Naive thymus-derived CD8-positive, alpha-beta T cell (primary cell): ENCODE measurements at regions not wholly inside any gene's neighbourhood (a gene's known extent, or its start where the extent isn't known, plus 50 kb on each side); places are given as distances from the start of the nearest gene placed in this dataset.

ENCODE experiments used
- ATAC-seq, 2 donors: fragments of 150-1000 bp; cut with Tn5 transposase in 1 of 2; sonication (Bioruptor Pico), chemical (Tn5 transposase) in 1 of 2; 1 replicate in 1 of 2; 2 replicates in 1 of 2; pipeline ENCODE4 v1.10.0; 2021; ENCODE audit warnings: mild to moderate bottlenecking in 2 of 2, moderate library complexity in 2 of 2
- POLR2A ChIA-PET: fragments of 350-600 bp; sonication (Branson Sonifier 250); formaldehyde crosslinking; loops from one replicate; lab custom pipeline; 2021; ENCODE audit warnings: antibody characterized with exemption; lab: Charles Lee
- DNase-seq, 10 donors: peaks; one replicate each; pipeline versions ENCODE4 v3.0.0 to v3.0.0-alpha.2; 2020 to 2022
- H3K27ac Mint-ChIP-seq, 10 donors: one replicate each; pipeline ENCODE4 v1.8.0; 2020 to 2022; ENCODE audit warnings: mild to moderate bottlenecking in 10 of 10, mixed read lengths in 10 of 10, moderate library complexity in 4 of 10, inconsistent platforms in 1 of 10
- H3K27me3 Mint-ChIP-seq, 5 donors: one replicate each; pipeline ENCODE4 v1.8.0; 2021 to 2022; ENCODE audit warnings: mixed read lengths in 5 of 5
- H3K36me3 Mint-ChIP-seq, 3 donors: one replicate each; pipeline ENCODE4 v1.8.0; 2020 to 2022; ENCODE audit warnings: mixed read lengths in 3 of 3, mild to moderate bottlenecking in 2 of 3, inconsistent platforms in 1 of 3
- H3K4me1 Mint-ChIP-seq, 4 donors: one replicate each; pipeline ENCODE4 v1.8.0; 2021 to 2022; ENCODE audit warnings: mixed read lengths in 4 of 4
- H3K4me3 Mint-ChIP-seq, 10 donors: one replicate each; pipeline ENCODE4 v1.8.0; 2020 to 2022; ENCODE audit warnings: mild to moderate bottlenecking in 10 of 10, mixed read lengths in 10 of 10, moderate library complexity in 6 of 10, inconsistent platforms in 1 of 10
- H3K9me3 Mint-ChIP-seq, 9 donors: one replicate each; pipeline ENCODE4 v1.8.0; 2020 to 2022; ENCODE audit warnings: mixed read lengths in 9 of 9, mild to moderate bottlenecking in 3 of 9, inconsistent platforms in 1 of 9, moderate library complexity in 1 of 9

- no peak for DNase-seq
Observed at GRCh38 chr17:77001487-77001886, 133.3 kb downstream of the MGAT5B start.

GRCh38 chr17:77002103-77003045 is 134.2 kb downstream of the MGAT5B start:
- no peaks in the 10 kb centered on the region for H3K36me3 Mint-ChIP-seq
- POLR2A ChIA-PET = no interaction called here
- H3K9me3 Mint-ChIP-seq = no peaks in the 10 kb centered on the region
- H3K4me1 Mint-ChIP-seq = peaks cover 11 to 26% (median 23%) of the 10 kb centered on the region in 4 donors
- H3K27me3 Mint-ChIP-seq = no peaks in the 10 kb centered on the region
- no peak overlapping the region for H3K4me3 Mint-ChIP-seq
- peak overlapping the region in 6 of 10 donors; percentile 23 to 78 (median 60) for H3K27ac Mint-ChIP-seq
- ATAC-seq (no peak), DNase-seq (no peak)

More at GRCh38 chr17:77001487-77001886, 133.3 kb downstream of the MGAT5B start:
- Mint-ChIP-seq H3K27ac (peak overlapping the region in 7 of 10 donors; percentile 64 to 77 (median 66)), H3K27me3 (no peaks in the 10 kb centered on the region), H3K4me1 (peaks cover 15 to 35% (median 30%) of the 10 kb centered on the region in 4 donors), H3K9me3 (no peaks in the 10 kb centered on the region), H3K4me3 (no peak overlapping the region), H3K36me3 (no peaks in the 10 kb centered on the region)
- POLR2A ChIA-PET = no interaction called here
- no peak for ATAC-seq

- POLR2A ChIA-PET = no interaction called here
- H3K9me3 Mint-ChIP-seq = peaks cover 0 to 2% (median 0%) of the 10 kb centered on the region in 9 donors
- H3K27me3 Mint-ChIP-seq = peaks cover 0 to 3% (median 0%) of the 10 kb centered on the region in 5 donors
- H3K36me3 Mint-ChIP-seq = no peaks in the 10 kb centered on the region
- ATAC-seq = no peak
- H3K4me3 Mint-ChIP-seq = no peak overlapping the region
- H3K4me1 Mint-ChIP-seq = peaks cover 5 to 13% (median 10%) of the 10 kb centered on the region in 4 donors
- no peak for DNase-seq
- H3K27ac Mint-ChIP-seq = no peak overlapping the region
Observed at GRCh38 chr17:77003699-77004098, 135.5 kb downstream of the MGAT5B start.

- peak overlapping the region in 1 of 10 donors; percentile 51 for H3K27ac Mint-ChIP-seq
- peaks cover 0 to 2% (median 0%) of the 10 kb centered on the region in 4 donors for H3K4me1 Mint-ChIP-seq
- ATAC-seq (no peak), DNase-seq (no peak)
- peaks cover 0 to 6% (median 0%) of the 10 kb centered on the region in 3 donors for H3K36me3 Mint-ChIP-seq
- POLR2A ChIA-PET = no interaction called here
- peaks cover 0 to 4% (median 0%) of the 10 kb centered on the region in 5 donors for H3K27me3 Mint-ChIP-seq
- H3K4me3 Mint-ChIP-seq = no peak overlapping the region
- H3K9me3 Mint-ChIP-seq = peaks cover 0 to 16% (median 8%) of the 10 kb centered on the region in 9 donors
Observed at GRCh38 chr17:77006971-77007649, 133.7 kb upstream of the SEC14L1 start.

GRCh38 chr17:77009877-77010276 is 130.9 kb upstream of the SEC14L1 start:
- peaks cover 0 to 6% (median 0%) of the 10 kb centered on the region in 3 donors for H3K36me3 Mint-ChIP-seq
- peaks cover 0 to 4% (median 0%) of the 10 kb centered on the region in 5 donors for H3K27me3 Mint-ChIP-seq
- ATAC-seq = no peak
- peaks cover 0 to 17% (median 8%) of the 10 kb centered on the region in 9 donors for H3K9me3 Mint-ChIP-seq
- POLR2A ChIA-PET = interaction anchor here (0.6 kb wide), 1 partner anchor 87 kb away, joined by 3 read pairs; no protein-coding TSS in a partner anchor
- H3K4me3 Mint-ChIP-seq = no peak overlapping the region
- H3K4me1 Mint-ChIP-seq = peaks cover 0 to 2% (median 0%) of the 10 kb centered on the region in 4 donors
- peak overlapping the region in 2 of 10 donors; percentile 31 to 34 for H3K27ac Mint-ChIP-seq
- DNase-seq = no peak

- H3K27ac Mint-ChIP-seq = no peak overlapping the region
Observed at GRCh38 chr17:77010667-77011066, 130.1 kb upstream of the SEC14L1 start.

GRCh38 chr17:77011173-77012011 is 129.4 kb upstream of the SEC14L1 start:
- Mint-ChIP-seq H3K27ac (peak overlapping the region in 1 of 10 donors; percentile 34), H3K36me3 (peaks cover 0 to 6% (median 0%) of the 10 kb centered on the region in 3 donors), H3K4me3 (no peak overlapping the region), H3K27me3 (peaks cover 0 to 4% (median 0%) of the 10 kb centered on the region in 5 donors), H3K4me1 (peaks cover 0 to 2% (median 0%) of the 10 kb centered on the region in 4 donors), H3K9me3 (peaks cover 0 to 17% (median 8%) of the 10 kb centered on the region in 9 donors)
- POLR2A ChIA-PET = no interaction called here
- peak in 9 of 10 donors; percentile 12 to 71 (median 44) for DNase-seq
- no peak for ATAC-seq

More at GRCh38 chr17:77010667-77011066, 130.1 kb upstream of the SEC14L1 start:
- H3K4me3 Mint-ChIP-seq = no peak overlapping the region
- DNase-seq (no peak), ATAC-seq (no peak)
- H3K27me3 Mint-ChIP-seq = peaks cover 0 to 4% (median 0%) of the 10 kb centered on the region in 5 donors
- H3K36me3 Mint-ChIP-seq = peaks cover 0 to 6% (median 0%) of the 10 kb centered on the region in 3 donors
- POLR2A ChIA-PET = no interaction called here
- H3K9me3 Mint-ChIP-seq = peaks cover 0 to 17% (median 8%) of the 10 kb centered on the region in 9 donors
- peaks cover 0 to 2% (median 0%) of the 10 kb centered on the region in 4 donors for H3K4me1 Mint-ChIP-seq

- no peaks in the 10 kb centered on the region for H3K4me1 Mint-ChIP-seq
- ATAC-seq (no peak), DNase-seq (no peak)
- H3K27ac Mint-ChIP-seq = no peak overlapping the region
- H3K9me3 Mint-ChIP-seq = peaks cover 0 to 13% (median 2%) of the 10 kb centered on the region in 9 donors
- peaks cover 0 to 9% (median 8%) of the 10 kb centered on the region in 3 donors for H3K36me3 Mint-ChIP-seq
- peaks cover 0 to 1% (median 0%) of the 10 kb centered on the region in 5 donors for H3K27me3 Mint-ChIP-seq
- H3K4me3 Mint-ChIP-seq = no peak overlapping the region
- POLR2A ChIA-PET = no interaction called here
Observed at GRCh38 chr17:77018504-77018903, 122.3 kb upstream of the SEC14L1 start.

GRCh38 chr17:77019893-77020379 is 120.8 kb upstream of the SEC14L1 start:
- Mint-ChIP-seq H3K9me3 (peaks cover 0 to 13% (median 2%) of the 10 kb centered on the region in 9 donors), H3K27ac (peak overlapping the region in 1 of 10 donors; percentile 11), H3K4me3 (no peak overlapping the region), H3K27me3 (peaks cover 0 to 1% (median 0%) of the 10 kb centered on the region in 5 donors), H3K4me1 (no peaks in the 10 kb centered on the region), H3K36me3 (peaks cover 0 to 9% (median 8%) of the 10 kb centered on the region in 3 donors)
- no peak for DNase-seq
- POLR2A ChIA-PET = no interaction called here
- ATAC-seq = no peak

GRCh38 chr17:77020973-77021372 is 119.8 kb upstream of the SEC14L1 start:
- POLR2A ChIA-PET = no interaction called here
- no peak for ATAC-seq
- no peak overlapping the region for H3K27ac Mint-ChIP-seq

GRCh38 chr17:77022766-77023165 is 118.0 kb upstream of the SEC14L1 start:
- Mint-ChIP-seq H3K9me3 (peaks cover 0 to 20% (median 4%) of the 10 kb centered on the region in 9 donors), H3K27ac (no peak overlapping the region), H3K27me3 (no peaks in the 10 kb centered on the region), H3K4me3 (no peak overlapping the region), H3K4me1 (no peaks in the 10 kb centered on the region), H3K36me3 (peaks cover 0 to 13% (median 9%) of the 10 kb centered on the region in 3 donors)
- no peak for ATAC-seq
- no peak for DNase-seq
- POLR2A ChIA-PET = no interaction called here

More at GRCh38 chr17:77020973-77021372, 119.8 kb upstream of the SEC14L1 start:
- no peak overlapping the region for H3K4me3 Mint-ChIP-seq
- H3K4me1 Mint-ChIP-seq = no peaks in the 10 kb centered on the region
- peaks cover 0 to 9% (median 8%) of the 10 kb centered on the region in 3 donors for H3K36me3 Mint-ChIP-seq
- DNase-seq = no peak
- H3K27me3 Mint-ChIP-seq = peaks cover 0 to 1% (median 0%) of the 10 kb centered on the region in 5 donors
- H3K9me3 Mint-ChIP-seq = peaks cover 0 to 13% (median 2%) of the 10 kb centered on the region in 9 donors
